ENCODE measurements at regions not wholly inside any gene's neighbourhood (a gene's known extent, or its start where the extent isn't known, plus 50 kb on each side); places are given as distances from the start of the nearest gene placed in this dataset.

- TF ChIP-seq CTCF (IDR thresholded peaks at IDR 0.05) (no peak), EZH2 (IDR thresholded peaks at IDR 0.05; ENCODE audit: borderline replicate concordance, insufficient read depth, low read depth, low read length, poor library complexity, severe bottlenecking) (no peak)
Measured at GRCh38 chrX:40473460-40474204, 107.1 kb upstream of the ATP6AP2 start.
